HG03520 (cell line): ENCODE measurements at regions not wholly inside any gene's neighbourhood (a gene's known extent, or its start where the extent isn't known, plus 50 kb on each side); places are given as distances from the start of the nearest gene placed in this dataset.
"Not testable (repeated sequence)": the region's sequence is repeated elsewhere in the genome, so short reads cannot be mapped to it uniquely, and the experiment has no call there.

Experiments
- ATAC-seq: cut with Tn5 transposase; IDR thresholded peaks from one replicate; pipeline ENCODE4 v1.9.1; 2021; ENCODE audit warnings: mild to moderate bottlenecking, moderate library complexity; ENCODE audit not compliant: unreplicated experiment

- no peak for ATAC-seq
Observed at GRCh38 chr9:129547063-129547462, 73.8 kb downstream of the C9orf50 start.

DNA sequence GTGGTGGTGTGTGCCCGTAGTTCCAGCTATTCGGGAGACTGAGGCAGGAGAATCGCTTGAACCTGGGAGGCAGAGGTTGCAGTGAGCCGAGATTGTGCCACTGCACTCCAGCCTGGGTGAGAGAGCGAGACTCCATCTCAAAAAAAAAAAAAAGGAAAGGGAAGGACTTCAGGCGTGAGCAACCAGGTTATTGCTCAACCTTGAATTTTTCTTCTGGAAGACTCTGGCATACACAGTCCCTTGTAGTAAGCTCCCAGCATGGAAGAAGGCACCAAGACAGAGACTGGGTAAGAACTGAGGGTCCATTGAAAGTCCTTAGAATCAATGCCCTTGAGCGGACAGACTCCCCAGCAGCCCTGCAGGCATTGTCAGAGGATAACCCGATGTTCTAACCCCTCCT is 75.0 kb downstream of the C9orf50 start:
- not testable (repeated sequence) for ATAC-seq

GRCh38 chr9:129544761-129545160 is 76.1 kb downstream of the C9orf50 start:
- ATAC-seq: no peak

DNA sequence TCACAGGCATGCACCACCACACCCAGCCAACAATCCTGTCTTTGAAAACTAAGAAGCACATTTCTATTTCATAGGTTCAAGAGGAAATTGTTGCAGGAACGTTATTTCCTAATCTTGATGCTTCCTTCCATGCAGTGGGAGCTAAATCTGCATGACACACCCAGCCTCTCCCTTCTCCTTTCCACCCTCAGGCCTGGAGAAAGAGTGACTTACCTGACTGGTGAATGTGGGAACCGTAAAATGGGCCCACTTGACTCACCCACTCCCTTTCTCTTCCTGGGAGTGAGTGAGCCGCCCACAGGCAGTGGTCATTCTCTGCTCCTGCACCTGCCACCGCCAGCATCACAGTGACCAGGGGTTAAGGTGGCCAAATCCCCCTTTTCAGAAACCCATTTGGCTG is 78.2 kb downstream of the C9orf50 start:
- ATAC-seq: no peak

- ATAC-seq: no peak
Observed at GRCh38 chr9:129541270-129541669, 79.6 kb downstream of the C9orf50 start.

DNA sequence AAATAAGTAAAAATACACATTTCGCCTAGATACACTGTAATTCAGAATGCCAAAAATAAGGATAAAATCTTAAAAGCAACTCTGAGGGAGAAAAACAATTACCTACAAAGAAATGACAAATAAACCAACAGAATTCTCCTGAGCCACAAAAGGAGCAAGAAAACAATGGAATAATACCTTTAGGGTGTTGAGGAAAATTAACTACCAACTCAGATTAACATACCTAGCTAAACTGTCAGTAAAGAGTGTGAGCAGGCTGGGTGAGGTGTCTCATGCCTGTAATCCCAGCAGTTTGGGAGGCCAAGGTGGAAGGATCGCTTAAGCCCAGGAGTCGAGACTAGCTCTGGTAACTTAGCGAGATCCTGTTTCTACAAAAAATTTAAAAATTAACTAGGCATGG is 81.5 kb downstream of the C9orf50 start:
- ATAC-seq: no peak

GRCh38 chr9:129531860-129532402 is 89.0 kb downstream of the C9orf50 start:
- not testable (repeated sequence) for ATAC-seq

DNA sequence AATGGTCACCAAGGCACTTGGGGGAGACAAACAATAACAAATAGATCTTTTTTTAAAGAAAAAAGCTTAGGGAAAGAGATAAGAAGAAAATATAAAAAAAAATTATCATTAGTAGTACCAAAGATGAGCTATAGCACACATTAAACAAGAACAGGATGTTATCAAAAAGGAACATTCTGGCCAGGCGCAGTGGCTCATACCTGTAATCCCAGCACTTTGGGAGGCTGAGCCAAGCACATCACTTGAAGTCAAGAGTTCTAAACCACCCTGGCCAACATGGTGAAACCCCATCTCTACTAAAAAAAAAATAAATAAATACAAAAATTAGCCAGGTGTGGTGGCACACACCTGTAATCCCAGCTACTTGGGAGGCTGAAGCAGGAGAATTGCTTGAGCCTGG is 92.9 kb downstream of the C9orf50 start:
- ATAC-seq: not testable (repeated sequence)

GRCh38 chr9:129525656-129526196 is 95.2 kb downstream of the C9orf50 start:
- no peak for ATAC-seq

DNA sequence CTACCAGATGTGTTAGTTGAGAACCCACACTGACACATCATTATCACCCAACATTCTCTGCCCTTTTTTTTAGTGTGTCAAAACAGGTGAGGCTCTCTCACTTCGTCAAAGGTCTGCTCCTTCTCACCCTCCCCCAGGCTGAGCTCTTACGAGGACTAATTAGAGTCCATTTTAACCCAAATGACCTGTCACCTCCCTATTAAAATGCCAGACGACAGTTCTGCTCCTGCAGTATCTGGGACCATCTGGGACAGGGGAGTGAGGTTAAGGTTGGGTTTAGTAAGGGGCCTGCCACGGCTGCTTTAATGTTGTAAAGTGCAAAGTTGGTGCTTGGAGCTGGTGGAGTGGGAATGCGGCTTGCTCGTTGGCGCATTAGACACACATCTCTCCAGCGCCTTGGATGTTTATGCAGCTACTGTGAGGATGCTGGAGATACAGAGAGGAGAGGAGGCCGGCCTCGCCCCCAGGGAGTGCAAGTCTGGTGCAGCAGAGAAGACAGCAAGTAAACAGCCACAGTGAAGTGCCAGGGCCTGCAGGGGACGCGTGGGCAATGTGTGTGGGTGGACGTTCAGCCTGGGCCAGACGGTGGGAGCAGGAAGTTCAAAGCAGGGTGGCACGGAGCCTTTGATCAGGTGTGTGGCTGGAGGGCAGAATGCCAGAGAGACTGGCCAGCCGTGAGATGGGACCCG is 96.2 kb downstream of the C9orf50 start:
- no peak for ATAC-seq

- ATAC-seq: no peak
Observed at GRCh38 chr9:129523943-129524581, 96.8 kb downstream of the C9orf50 start.

GRCh38 chr9:129522351-129522750 is 98.5 kb downstream of the C9orf50 start:
- ATAC-seq: no peak

GRCh38 chr9:129520082-129520481 is 100.8 kb downstream of the C9orf50 start:
- no peak for ATAC-seq

DNA sequence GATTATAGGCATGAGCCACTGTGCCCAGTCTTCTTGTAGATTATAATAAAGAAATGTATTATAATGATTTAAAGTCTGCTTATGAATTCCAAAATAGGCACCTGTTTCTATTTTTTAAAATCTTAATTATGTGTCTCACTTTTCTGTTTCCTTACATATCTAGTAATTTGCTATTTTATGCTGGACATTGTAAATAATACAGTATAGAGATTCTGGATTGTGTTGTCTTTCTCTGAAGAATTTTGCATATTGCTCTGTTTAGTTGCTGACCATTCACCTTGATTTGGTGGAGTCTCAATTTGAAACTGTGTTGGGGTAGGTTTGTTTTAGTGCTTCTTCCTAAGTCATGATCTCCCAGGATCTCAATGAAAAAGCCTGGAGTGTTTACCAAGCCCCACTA is 102.8 kb downstream of the C9orf50 start:
- ATAC-seq: no peak

- no peak for ATAC-seq
Observed at GRCh38 chr9:129517006-129517405, 103.9 kb downstream of the C9orf50 start.

- no peak for ATAC-seq
Observed at GRCh38 chr9:129514891-129515290, 106.0 kb downstream of the C9orf50 start.

- ATAC-seq: no peak
Observed at GRCh38 chr9:129514497-129514867, 106.4 kb downstream of the C9orf50 start.

- ATAC-seq: no peak
Observed at GRCh38 chr9:129513856-129514496, 106.9 kb downstream of the C9orf50 start.

DNA sequence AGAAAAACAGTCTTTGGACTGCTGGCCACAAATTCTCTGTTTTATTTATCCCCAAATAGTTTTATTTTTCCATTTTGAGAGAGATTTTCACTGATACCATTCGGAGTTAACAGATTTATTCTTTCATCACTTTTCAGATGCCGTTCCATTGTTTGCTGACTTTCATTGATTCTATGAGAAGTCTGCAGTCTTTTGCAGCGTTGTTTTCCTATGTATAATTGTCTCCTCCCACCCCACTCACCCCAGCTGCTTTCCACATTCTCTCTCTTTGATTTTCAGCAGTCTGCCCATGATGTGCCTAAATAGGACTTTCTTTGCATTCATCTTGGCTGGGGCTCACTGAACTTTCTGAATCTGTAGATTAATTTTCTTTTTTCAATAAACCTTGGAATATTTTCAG is 107.6 kb downstream of the C9orf50 start:
- no peak for ATAC-seq

- ATAC-seq: no peak
Observed at GRCh38 chr9:129511285-129511900, 109.5 kb downstream of the C9orf50 start.

- ATAC-seq: no peak
Observed at GRCh38 chr9:129509533-129509928, 111.4 kb downstream of the C9orf50 start.
